NCI-H2196 (cell line): ENCODE measurements at regions not wholly inside any gene's neighbourhood (a gene's known extent, or its start where the extent isn't known, plus 50 kb on each side); places are given as distances from the start of the nearest gene placed in this dataset.

ENCODE experiments used
- DNase-seq: peaks from one replicate; lab custom pipeline; 2025; ENCODE audit not compliant: unreplicated experiment; lab: John Stamatoyannopoulos, UW

GRCh38 chr13:61727767-61728166 is 312.1 kb upstream of the PCDH20 start:
- no peak for DNase-seq

- DNase-seq = no peak
Observed at GRCh38 chr13:61725806-61726205, 310.2 kb upstream of the PCDH20 start.

GRCh38 chr13:61722119-61722518 is 306.5 kb upstream of the PCDH20 start:
- DNase-seq = no peak

GRCh38 chr13:61712621-61713020 is 297.0 kb upstream of the PCDH20 start:
- no peak for DNase-seq

- DNase-seq = no peak
Observed at GRCh38 chr13:61709258-61709657, 293.6 kb upstream of the PCDH20 start.

GRCh38 chr13:61706899-61707298 is 291.2 kb upstream of the PCDH20 start:
- DNase-seq = no peak

- no peak for DNase-seq
Observed at GRCh38 chr13:61700620-61701019, 285.0 kb upstream of the PCDH20 start.

- no peak for DNase-seq
Observed at GRCh38 chr13:61700181-61700580, 284.5 kb upstream of the PCDH20 start.

- DNase-seq = no peak
Observed at GRCh38 chr13:61696676-61697075, 281.0 kb upstream of the PCDH20 start.

- no peak for DNase-seq
Observed at GRCh38 chr13:61695147-61695546, 279.5 kb upstream of the PCDH20 start.

- no peak for DNase-seq
Observed at GRCh38 chr13:61692691-61693090, 277.0 kb upstream of the PCDH20 start.

GRCh38 chr13:61685682-61686012 is 270.0 kb upstream of the PCDH20 start:
- no peak for DNase-seq

GRCh38 chr13:61684976-61685681 is 269.5 kb upstream of the PCDH20 start:
- DNase-seq = no peak

- no peak for DNase-seq
Observed at GRCh38 chr13:61672756-61673155, 257.1 kb upstream of the PCDH20 start.

GRCh38 chr13:61670384-61671161 is 254.9 kb upstream of the PCDH20 start:
- no peak for DNase-seq

- DNase-seq = no peak
Observed at GRCh38 chr13:61664801-61665705, 249.4 kb upstream of the PCDH20 start.

GRCh38 chr13:61654481-61654880 is 238.8 kb upstream of the PCDH20 start:
- DNase-seq = no peak

GRCh38 chr13:61648547-61648946 is 232.9 kb upstream of the PCDH20 start:
- no peak for DNase-seq

- DNase-seq = no peak
Observed at GRCh38 chr13:61612192-61612591, 196.5 kb upstream of the PCDH20 start.

- no peak for DNase-seq
Observed at GRCh38 chr13:61608138-61608537, 192.5 kb upstream of the PCDH20 start.

GRCh38 chr13:61600360-61601033 is 184.8 kb upstream of the PCDH20 start:
- no peak for DNase-seq
